ENCODE measurements at regions not wholly inside any gene's neighbourhood (a gene's known extent, or its start where the extent isn't known, plus 50 kb on each side); places are given as distances from the start of the nearest gene placed in this dataset.

DNA sequence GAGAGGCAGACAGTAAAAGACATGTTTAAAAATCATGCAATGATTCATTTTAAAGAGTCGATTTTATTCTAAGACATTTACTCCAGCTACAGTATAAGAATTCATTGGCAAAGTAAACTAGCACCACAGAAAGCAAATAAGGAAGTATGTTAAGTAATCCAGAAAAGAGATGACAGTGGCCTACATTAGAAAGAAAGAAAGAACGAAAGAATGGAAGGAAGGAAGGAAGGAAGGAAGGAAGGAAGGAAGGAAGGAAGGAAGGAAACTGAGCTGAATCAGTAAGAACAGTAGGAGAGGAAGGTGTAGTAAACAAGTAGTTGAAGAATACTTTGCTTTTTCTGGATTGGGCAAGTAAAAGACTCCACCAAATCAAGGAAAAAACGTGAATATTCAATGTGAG is 62.2 kb downstream of the ZZZ3 start:
- TF ChIP-seq, protein P1, sequence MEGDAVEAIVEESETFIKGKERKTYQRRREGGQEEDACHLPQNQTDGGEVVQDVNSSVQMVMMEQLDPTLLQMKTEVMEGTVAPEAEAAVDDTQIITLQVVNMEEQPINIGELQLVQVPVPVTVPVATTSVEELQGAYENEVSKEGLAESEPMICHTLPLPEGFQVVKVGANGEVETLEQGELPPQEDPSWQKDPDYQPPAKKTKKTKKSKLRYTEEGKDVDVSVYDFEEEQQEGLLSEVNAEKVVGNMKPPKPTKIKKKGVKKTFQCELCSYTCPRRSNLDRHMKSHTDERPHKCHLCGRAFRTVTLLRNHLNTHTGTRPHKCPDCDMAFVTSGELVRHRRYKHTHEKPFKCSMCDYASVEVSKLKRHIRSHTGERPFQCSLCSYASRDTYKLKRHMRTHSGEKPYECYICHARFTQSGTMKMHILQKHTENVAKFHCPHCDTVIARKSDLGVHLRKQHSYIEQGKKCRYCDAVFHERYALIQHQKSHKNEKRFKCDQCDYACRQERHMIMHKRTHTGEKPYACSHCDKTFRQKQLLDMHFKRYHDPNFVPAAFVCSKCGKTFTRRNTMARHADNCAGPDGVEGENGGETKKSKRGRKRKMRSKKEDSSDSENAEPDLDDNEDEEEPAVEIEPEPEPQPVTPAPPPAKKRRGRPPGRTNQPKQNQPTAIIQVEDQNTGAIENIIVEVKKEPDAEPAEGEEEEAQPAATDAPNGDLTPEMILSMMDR (conservative IDR thresholded peaks at IDR 0.05; ENCODE audit: low read length) = no peak
- no peak for TF ChIP-seq EZH2phosphoT487 (IDR thresholded peaks at IDR 0.05; ENCODE audit: borderline replicate concordance)
- H3K79me2 ChIP-seq (ENCODE audit: insufficient read depth, low read length) = no peaks in the 10 kb centered on the region

DNA sequence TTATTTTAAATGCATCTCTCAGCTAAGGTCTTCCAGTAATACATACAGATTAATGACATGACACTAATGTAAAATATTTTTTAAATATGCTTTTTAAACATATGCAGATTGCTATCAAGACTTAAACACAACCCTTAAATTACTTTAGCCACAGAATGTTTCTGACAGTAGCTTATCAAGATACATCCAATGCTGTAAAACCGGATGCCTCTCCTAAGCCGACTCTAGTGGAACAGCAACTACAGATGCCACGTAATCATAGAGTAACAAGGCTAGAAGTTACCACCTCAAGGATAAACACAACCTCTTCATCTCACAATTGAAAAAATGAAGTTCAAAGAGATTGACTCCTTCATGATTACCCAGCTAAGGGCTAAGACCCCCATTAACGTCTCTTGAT is 68.4 kb downstream of the ZZZ3 start:
- 0 out of 2 replicates have a peak, but pooled peaks cover 6% of the 10 kb centered on the region for H3K79me2 ChIP-seq (ENCODE audit: insufficient read depth, low read length)
- no peaks in the 10 kb centered on the region for H4K20me1 ChIP-seq (ENCODE audit: insufficient read depth, low read length, poor library complexity, severe bottlenecking)
- H3F3A ChIP-seq (ENCODE audit: low read depth) = no peaks in the 10 kb centered on the region
- H3K9ac ChIP-seq (ENCODE audit: low read depth, low read length, poor library complexity, severe bottlenecking) = no peak overlapping the region
- H3K9me3 ChIP-seq (ENCODE audit: insufficient read depth, low read depth, low read length) = peaks cover 6% of the 10 kb centered on the region
- no peak for TF ChIP-seq EZH2phosphoT487 (IDR thresholded peaks at IDR 0.05; ENCODE audit: borderline replicate concordance)
- TF ChIP-seq, protein P1 (conservative IDR thresholded peaks at IDR 0.05; ENCODE audit: low read length) = no peak
- 0 out of 2 replicates have a peak, but pooled peaks cover 2% of the 10 kb centered on the region for H3K36me3 ChIP-seq (ENCODE audit: insufficient read depth, low read length)
- H3K4me3 ChIP-seq (ENCODE audit: low read length, poor library complexity, severe bottlenecking) = no peak overlapping the region
- no peak overlapping the region for H3K4me2 ChIP-seq (ENCODE audit: low read depth, low read length, poor library complexity, severe bottlenecking)
- no peaks in the 10 kb centered on the region for H3K4me1 ChIP-seq (ENCODE audit: insufficient read depth, low read length, poor library complexity, severe bottlenecking)
- no peaks in the 10 kb centered on the region for H3K27me3 ChIP-seq (ENCODE audit: insufficient read depth, low read length, poor library complexity, severe bottlenecking)
- no peak overlapping the region for H2AFZ ChIP-seq (ENCODE audit: low read length)
- H3K9me2 ChIP-seq (replicated peaks; ENCODE audit: low read depth, low read length) = no peaks in the 10 kb centered on the region

More for the DNA sequence above, 62.2 kb downstream of the ZZZ3 start:
- Histone ChIP-seq H3K4me3 (ENCODE audit: low read length, poor library complexity, severe bottlenecking) (no peak overlapping the region), H3K9me2 (replicated peaks; ENCODE audit: low read depth, low read length) (no peaks in the 10 kb centered on the region), H2AFZ (ENCODE audit: low read length) (no peak overlapping the region), H3K9ac (ENCODE audit: low read depth, low read length, poor library complexity, severe bottlenecking) (no peak overlapping the region), H3F3A (ENCODE audit: low read depth) (no peaks in the 10 kb centered on the region), H3K36me3 (ENCODE audit: insufficient read depth, low read length) (no peaks in the 10 kb centered on the region), H3K4me1 (ENCODE audit: insufficient read depth, low read length, poor library complexity, severe bottlenecking) (no peaks in the 10 kb centered on the region), H4K20me1 (ENCODE audit: insufficient read depth, low read length, poor library complexity, severe bottlenecking) (no peaks in the 10 kb centered on the region), H3K9me3 (ENCODE audit: insufficient read depth, low read depth, low read length) (no peaks in the 10 kb centered on the region), H3K4me2 (ENCODE audit: low read depth, low read length, poor library complexity, severe bottlenecking) (no peak overlapping the region), H3K27me3 (ENCODE audit: insufficient read depth, low read length, poor library complexity, severe bottlenecking) (no peaks in the 10 kb centered on the region)

All from Loucy (cell line).